ENCODE measurements at regions not wholly inside any gene's neighbourhood (a gene's known extent, or its start where the extent isn't known, plus 50 kb on each side); places are given as distances from the start of the nearest gene placed in this dataset.

GRCh38 chr10:57225920-57226319, 864.9 kb upstream of the ZWINT start:
- TF ChIP-seq CTCF (IDR thresholded peaks at IDR 0.05; ENCODE audit: low read depth, low read length): no peak
- no peak for DNase-seq (ENCODE audit: low read depth, low spot score)
- H3K4me3 ChIP-seq (ENCODE audit: low read depth, low read length): no peak overlapping the region
- in situ Hi-C loops (cut with HindIII; ENCODE audit: low sequenced_read_pairs): no loop called here

- no peak for TF ChIP-seq CTCF (IDR thresholded peaks at IDR 0.05; ENCODE audit: low read depth, low read length)
- DNase-seq (ENCODE audit: low read depth, low spot score): no peak
- H3K4me3 ChIP-seq (ENCODE audit: low read depth, low read length): no peak overlapping the region
- in situ Hi-C loops (cut with HindIII; ENCODE audit: low sequenced_read_pairs): no loop called here
Observed at GRCh38 chr10:57224811-57225210, 863.8 kb upstream of the ZWINT start.

GRCh38 chr10:57222603-57223002, 861.5 kb upstream of the ZWINT start:
- no peak overlapping the region for H3K4me3 ChIP-seq (ENCODE audit: low read depth, low read length)
- in situ Hi-C loops (cut with HindIII; ENCODE audit: low sequenced_read_pairs): no loop called here
- DNase-seq (ENCODE audit: low read depth, low spot score): no peak
- no peak for TF ChIP-seq CTCF (IDR thresholded peaks at IDR 0.05; ENCODE audit: low read depth, low read length)

GRCh38 chr10:57222129-57222528, 861.1 kb upstream of the ZWINT start:
- no peak overlapping the region for H3K4me3 ChIP-seq (ENCODE audit: low read depth, low read length)
- in situ Hi-C loops (cut with HindIII; ENCODE audit: low sequenced_read_pairs): no loop called here
- no peak for TF ChIP-seq CTCF (IDR thresholded peaks at IDR 0.05; ENCODE audit: low read depth, low read length)
- no peak for DNase-seq (ENCODE audit: low read depth, low spot score)

- no peak overlapping the region for H3K4me3 ChIP-seq (ENCODE audit: low read depth, low read length)
- in situ Hi-C loops (cut with HindIII; ENCODE audit: low sequenced_read_pairs): no loop called here
- no peak for DNase-seq (ENCODE audit: low read depth, low spot score)
- TF ChIP-seq CTCF (IDR thresholded peaks at IDR 0.05; ENCODE audit: low read depth, low read length): no peak
Observed at GRCh38 chr10:57221674-57222073, 860.6 kb upstream of the ZWINT start.

GRCh38 chr10:57218382-57218781, 857.3 kb upstream of the ZWINT start:
- in situ Hi-C loops (cut with HindIII; ENCODE audit: low sequenced_read_pairs): no loop called here
- TF ChIP-seq CTCF (IDR thresholded peaks at IDR 0.05; ENCODE audit: low read depth, low read length): no peak
- no peak overlapping the region for H3K4me3 ChIP-seq (ENCODE audit: low read depth, low read length)
- no peak for DNase-seq (ENCODE audit: low read depth, low spot score)

GRCh38 chr10:57202356-57202755, 841.3 kb upstream of the ZWINT start:
- no peak overlapping the region for H3K4me3 ChIP-seq (ENCODE audit: low read depth, low read length)
- no peak for TF ChIP-seq CTCF (IDR thresholded peaks at IDR 0.05; ENCODE audit: low read depth, low read length)
- in situ Hi-C loops (cut with HindIII; ENCODE audit: low sequenced_read_pairs): no loop called here
- DNase-seq (ENCODE audit: low read depth, low spot score): no peak

All from astrocyte of the spinal cord (primary cell).